A673 (cell line): ENCODE measurements at regions not wholly inside any gene's neighbourhood (a gene's known extent, or its start where the extent isn't known, plus 50 kb on each side); places are given as distances from the start of the nearest gene placed in this dataset.

Experiments
- BruUV-seq: library from RNA; stranded (reverse); fragments of 400-500 nt; replicated peaks from 2 replicates; lab custom pipeline; 2021; lab: Mats Ljungman, UMichigan
- CTCF ChIA-PET: fragments of 300-600 bp; sonication (Branson Sonifier 250); formaldehyde crosslinking; loops from one replicate; lab custom pipeline; 2022; ENCODE audit warnings: antibody characterized with exemption; lab: Charles Lee
- POLR2A ChIA-PET: fragments of 300-600 bp; sonication (Branson Sonifier 250); formaldehyde crosslinking; loops from one replicate; lab custom pipeline; 2022; ENCODE audit warnings: antibody characterized with exemption; ENCODE audit not compliant: low non-redundant PET; lab: Charles Lee
- DNase-seq: peaks from one replicate; pipeline ENCODE4 v3.0.0-alpha.2; 2015; ENCODE audit warnings: low spot score
- H3K27ac ChIP-seq: fragments of 200-600 bp; sonication (generic); 2 replicates; pipeline ENCODE4 v1.5.1; 2016; ENCODE audit warnings: mixed run types, low read depth, mild to moderate bottlenecking, mixed read lengths, antibody characterized with exemption, low read length; ENCODE audit not compliant: poor library complexity, severe bottlenecking
- H3K27me3 ChIP-seq: fragments of 200-600 bp; sonication (generic); replicated peaks from 2 replicates; pipeline ENCODE4 v1.6.1; 2017; ENCODE audit warnings: mixed run types, low read depth, mild to moderate bottlenecking, mixed read lengths, antibody characterized with exemption, low read length; ENCODE audit not compliant: insufficient read depth, poor library complexity
- H3K36me3 ChIP-seq: fragments of 200-600 bp; sonication (generic); 2 replicates; pipeline ENCODE4 v1.6.1; 2016; ENCODE audit warnings: mixed run types, mild to moderate bottlenecking, mixed read lengths, antibody characterized with exemption, low read length; ENCODE audit not compliant: insufficient read depth, poor library complexity, severe bottlenecking
- H3K4me1 ChIP-seq: fragments of 200-600 bp; sonication (generic); 2 replicates; pipeline ENCODE4 v1.6.1; 2017; ENCODE audit warnings: mixed run types, mild to moderate bottlenecking, mixed read lengths, antibody characterized with exemption, low read length; ENCODE audit not compliant: insufficient read depth, poor library complexity, severe bottlenecking
- H3K4me3 ChIP-seq: fragments of 200-600 bp; sonication (generic); 2 replicates; pipeline ENCODE4 v1.5.1; 2016; ENCODE audit warnings: low read depth, mixed run types, mild to moderate bottlenecking, mixed read lengths, low read length; ENCODE audit not compliant: poor library complexity, severe bottlenecking
- H3K9me3 ChIP-seq: fragments of 200-600 bp; sonication (generic); 2 replicates; pipeline ENCODE4 v1.6.1; 2016; ENCODE audit warnings: mixed run types, low read depth, mild to moderate bottlenecking, mixed read lengths, antibody characterized with exemption, low read length; ENCODE audit not compliant: poor library complexity, severe bottlenecking
- EZH2 ChIP-seq: fragments of 200-600 bp; sonication (generic); IDR thresholded peaks from 2 replicates; pipeline ENCODE4 v1.6.1; 2017; ENCODE audit warnings: borderline replicate concordance, low read depth, mild to moderate bottlenecking, mixed read lengths, antibody characterized with exemption, low read length; ENCODE audit not compliant: poor library complexity, severe bottlenecking
- intact Hi-C: fragments of 100-400 bp; cut with micrococcal nuclease; formaldehyde crosslinking; loops from one replicate; pipeline ENCODE4 v1.10.0; 2022; ENCODE audit not compliant: unreplicated experiment
- TF ChIP-seq, protein P1 (sequence below): fragments of 300-800, 200-600 bp; sonication (generic); conservative IDR thresholded peaks from 2 replicates; pipeline ENCODE4 v1.5.1; 2017; ENCODE audit warnings: low read depth, mild to moderate bottlenecking, antibody characterized with exemption, low read length, moderate library complexity, mixed read lengths

DNA sequence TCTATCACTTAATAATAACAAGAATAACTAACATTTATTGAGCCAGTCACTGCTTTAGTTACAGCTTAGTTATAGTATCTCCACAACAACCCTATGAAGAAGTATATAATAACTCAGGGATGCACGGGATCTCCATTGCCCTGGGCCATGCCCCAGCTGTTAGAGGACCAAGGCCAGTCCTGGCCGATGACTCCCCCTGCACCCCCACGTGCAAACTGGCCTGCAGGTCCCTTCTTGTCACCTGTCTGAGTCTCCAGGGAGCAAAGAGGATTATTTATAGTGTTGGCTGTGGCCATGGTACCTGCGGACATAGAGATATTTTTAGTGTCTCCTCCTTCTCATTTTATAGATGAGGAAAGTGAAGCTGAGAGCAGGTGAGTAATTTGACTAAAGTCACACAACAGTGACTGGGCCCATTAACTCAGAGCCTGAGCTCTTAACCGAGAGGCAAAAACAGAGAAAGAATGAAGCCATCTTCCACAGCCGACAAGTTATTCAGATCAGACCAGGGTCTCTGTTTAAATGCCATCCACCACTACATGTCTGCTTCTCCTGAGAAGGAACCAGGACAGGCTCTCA is 94.4 kb downstream of the TMEM215 start:
- no peak overlapping the region for H3K4me3 ChIP-seq
- H3K36me3 ChIP-seq, result no peaks in the 10 kb centered on the region
- POLR2A ChIA-PET, result no interaction called here
- H3K27me3 ChIP-seq, result no peaks in the 10 kb centered on the region
- intact Hi-C loops, result no loop called here
- no peak for TF ChIP-seq EZH2
- TF ChIP-seq, protein P1, sequence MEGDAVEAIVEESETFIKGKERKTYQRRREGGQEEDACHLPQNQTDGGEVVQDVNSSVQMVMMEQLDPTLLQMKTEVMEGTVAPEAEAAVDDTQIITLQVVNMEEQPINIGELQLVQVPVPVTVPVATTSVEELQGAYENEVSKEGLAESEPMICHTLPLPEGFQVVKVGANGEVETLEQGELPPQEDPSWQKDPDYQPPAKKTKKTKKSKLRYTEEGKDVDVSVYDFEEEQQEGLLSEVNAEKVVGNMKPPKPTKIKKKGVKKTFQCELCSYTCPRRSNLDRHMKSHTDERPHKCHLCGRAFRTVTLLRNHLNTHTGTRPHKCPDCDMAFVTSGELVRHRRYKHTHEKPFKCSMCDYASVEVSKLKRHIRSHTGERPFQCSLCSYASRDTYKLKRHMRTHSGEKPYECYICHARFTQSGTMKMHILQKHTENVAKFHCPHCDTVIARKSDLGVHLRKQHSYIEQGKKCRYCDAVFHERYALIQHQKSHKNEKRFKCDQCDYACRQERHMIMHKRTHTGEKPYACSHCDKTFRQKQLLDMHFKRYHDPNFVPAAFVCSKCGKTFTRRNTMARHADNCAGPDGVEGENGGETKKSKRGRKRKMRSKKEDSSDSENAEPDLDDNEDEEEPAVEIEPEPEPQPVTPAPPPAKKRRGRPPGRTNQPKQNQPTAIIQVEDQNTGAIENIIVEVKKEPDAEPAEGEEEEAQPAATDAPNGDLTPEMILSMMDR, result no peak
- no peaks in the 10 kb centered on the region for H3K9me3 ChIP-seq
- CTCF ChIA-PET, result no interaction called here
- DNase-seq, result no peak
- H3K27ac ChIP-seq, result no peak overlapping the region
- no peaks in the 10 kb centered on the region for H3K4me1 ChIP-seq
- no TSS peak for BruUV-seq

DNA sequence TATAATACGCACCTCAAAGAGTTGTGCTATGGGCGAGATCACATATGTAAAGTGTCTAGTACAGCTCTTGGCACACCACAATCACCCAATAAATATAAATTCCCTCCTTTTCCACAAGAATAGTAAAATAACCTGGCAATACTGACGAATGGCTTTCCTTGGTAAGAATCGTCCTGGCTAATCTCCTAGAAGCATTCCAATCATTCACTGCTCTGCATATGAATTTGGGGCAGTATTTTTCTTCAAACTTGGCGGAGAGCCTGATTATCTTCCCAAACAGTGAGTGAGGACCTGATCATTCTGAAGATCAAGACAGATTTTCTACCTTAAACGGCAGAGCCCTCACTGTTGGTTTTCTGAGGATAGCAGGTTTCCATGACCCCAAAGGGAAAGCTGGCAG is 96.0 kb downstream of the TMEM215 start:
- POLR2A ChIA-PET, result no interaction called here

DNA sequence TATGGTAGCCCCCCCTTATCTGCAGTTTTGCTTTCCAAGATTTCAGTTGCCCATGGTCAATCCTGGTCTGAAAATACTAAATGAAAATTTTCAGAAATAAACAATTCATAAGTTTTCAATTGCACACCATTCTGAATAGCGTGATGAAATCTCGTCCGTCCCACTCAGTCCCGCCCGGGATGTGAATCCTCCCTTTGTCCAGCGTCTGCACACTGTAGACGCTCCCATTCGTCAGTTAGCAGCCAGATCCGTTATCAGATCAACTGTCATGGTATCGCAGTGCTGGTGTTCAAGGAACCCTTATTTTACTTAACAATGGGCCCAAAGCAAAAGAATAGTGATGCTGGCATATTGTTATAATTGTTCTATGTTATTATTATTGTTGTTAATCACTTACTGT is 98.6 kb downstream of the TMEM215 start:
- CTCF ChIA-PET, result no interaction called here
- Histone ChIP-seq H3K4me3 (no peak overlapping the region), H3K9me3 (no peaks in the 10 kb centered on the region), H3K4me1 (no peaks in the 10 kb centered on the region), H3K27ac (no peak overlapping the region), H3K36me3 (no peaks in the 10 kb centered on the region), H3K27me3 (no peaks in the 10 kb centered on the region)
- intact Hi-C loops, result no loop called here
- POLR2A ChIA-PET, result no interaction called here
- BruUV-seq, result no TSS peak
- TF ChIP-seq EZH2, result no peak
- TF ChIP-seq, protein P1, result no peak
- DNase-seq, result no peak

More for the DNA sequence above, 96.0 kb downstream of the TMEM215 start:
- Histone ChIP-seq H3K4me1 (no peaks in the 10 kb centered on the region), H3K9me3 (no peaks in the 10 kb centered on the region), H3K27ac (no peak overlapping the region), H3K36me3 (no peaks in the 10 kb centered on the region), H3K27me3 (no peaks in the 10 kb centered on the region), H3K4me3 (no peak overlapping the region)
- BruUV-seq, result no TSS peak
- CTCF ChIA-PET, result no interaction called here
- TF ChIP-seq EZH2, result no peak
- TF ChIP-seq, protein P1, result no peak
- intact Hi-C loops, result no loop called here
- DNase-seq, result no peak
